ENCODE measurements at regions not wholly inside any gene's neighbourhood (a gene's known extent, or its start where the extent isn't known, plus 50 kb on each side); places are given as distances from the start of the nearest gene placed in this dataset.
"Not testable (repeated sequence)": the region's sequence is repeated elsewhere in the genome, so short reads cannot be mapped to it uniquely, and the experiment has no call there.

DNA sequence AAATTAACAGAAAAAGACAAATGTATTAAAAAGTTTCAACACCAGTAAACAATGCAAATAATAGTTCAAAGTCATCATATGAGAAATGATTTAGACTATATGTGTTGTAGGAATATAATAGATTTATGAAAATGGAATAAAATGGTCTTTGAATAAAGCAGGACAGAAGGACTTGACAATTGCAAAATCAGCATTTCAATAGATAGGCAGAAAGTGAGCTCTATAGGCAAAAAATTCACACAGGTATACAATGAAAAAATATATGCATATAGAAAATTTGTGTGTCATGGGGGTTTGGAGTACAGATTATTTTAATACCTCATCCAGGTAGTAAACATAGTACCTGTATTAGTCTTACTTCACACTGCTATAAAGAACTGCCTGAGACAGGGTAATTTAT, 571.1 kb upstream of the EYS start:
- Mint-ChIP-seq H3K4me3 (no peak overlapping the region), H3K4me1 (no peaks in the 10 kb centered on the region), H3K9me3 (peaks cover 6% of the 10 kb centered on the region), H3K27me3 (no peaks in the 10 kb centered on the region), H3K27ac (no peak overlapping the region), H3K36me3 (ENCODE audit: low read depth) (no peaks in the 10 kb centered on the region)
- DNase-seq, result no peak
- ChIA-PET POLR2A (no interaction called here), CTCF (no interaction called here)

DNA sequence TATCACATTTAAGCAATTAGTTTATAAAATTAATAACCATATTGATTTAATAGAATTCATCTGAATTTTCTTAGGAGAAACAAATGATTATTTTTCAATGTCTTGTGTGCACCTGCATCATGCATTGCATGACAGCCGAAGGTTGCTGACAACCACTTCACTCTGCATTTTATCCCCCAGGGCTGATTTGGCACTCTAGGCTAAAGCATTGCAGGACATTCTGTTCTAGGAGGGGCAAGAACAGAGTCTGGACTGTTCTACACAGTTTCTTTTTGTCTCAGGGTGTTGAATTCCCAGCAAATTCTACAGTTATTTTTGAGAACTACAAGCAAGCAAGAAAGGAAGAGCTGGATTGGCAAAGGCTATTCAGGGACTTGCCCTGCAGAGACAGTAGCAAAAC, 570.4 kb upstream of the EYS start:
- H3K4me1 Mint-ChIP-seq, result no peaks in the 10 kb centered on the region
- H3K27ac Mint-ChIP-seq, result no peak overlapping the region
- no peak for DNase-seq
- no peaks in the 10 kb centered on the region for H3K36me3 Mint-ChIP-seq (ENCODE audit: low read depth)
- no peak overlapping the region for H3K4me3 Mint-ChIP-seq
- H3K27me3 Mint-ChIP-seq, result no peaks in the 10 kb centered on the region
- ChIA-PET POLR2A (no interaction called here), CTCF (no interaction called here)
- peaks cover 6% of the 10 kb centered on the region for H3K9me3 Mint-ChIP-seq

DNA sequence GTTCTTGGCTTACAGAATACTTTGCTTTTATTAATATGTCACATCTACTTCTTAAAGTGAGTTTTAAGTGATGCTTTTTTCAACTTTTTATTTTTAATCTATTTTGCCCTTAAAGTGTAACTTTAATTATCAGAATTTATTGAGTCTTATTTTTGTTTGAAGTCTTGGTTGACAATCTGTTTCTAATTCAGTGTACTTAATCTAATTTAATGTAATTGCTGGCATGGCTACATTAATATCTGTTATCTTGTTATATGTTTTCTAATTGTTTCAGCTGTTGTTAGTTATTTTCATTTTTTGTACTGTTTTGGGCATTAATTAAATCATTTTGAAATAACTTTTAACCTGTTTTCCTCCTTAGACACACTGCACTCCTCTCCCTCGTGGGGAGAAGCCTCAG, 558.7 kb upstream of the EYS start:
- no peaks in the 10 kb centered on the region for H3K27me3 Mint-ChIP-seq
- POLR2A ChIA-PET, result no interaction called here
- H3K36me3 Mint-ChIP-seq (ENCODE audit: low read depth), result no peaks in the 10 kb centered on the region
- no peak for DNase-seq
- no peak overlapping the region for H3K4me3 Mint-ChIP-seq
- peaks cover 8% of the 10 kb centered on the region for H3K9me3 Mint-ChIP-seq
- CTCF ChIA-PET, result no interaction called here
- no peaks in the 10 kb centered on the region for H3K4me1 Mint-ChIP-seq
- no peak overlapping the region for H3K27ac Mint-ChIP-seq

DNA sequence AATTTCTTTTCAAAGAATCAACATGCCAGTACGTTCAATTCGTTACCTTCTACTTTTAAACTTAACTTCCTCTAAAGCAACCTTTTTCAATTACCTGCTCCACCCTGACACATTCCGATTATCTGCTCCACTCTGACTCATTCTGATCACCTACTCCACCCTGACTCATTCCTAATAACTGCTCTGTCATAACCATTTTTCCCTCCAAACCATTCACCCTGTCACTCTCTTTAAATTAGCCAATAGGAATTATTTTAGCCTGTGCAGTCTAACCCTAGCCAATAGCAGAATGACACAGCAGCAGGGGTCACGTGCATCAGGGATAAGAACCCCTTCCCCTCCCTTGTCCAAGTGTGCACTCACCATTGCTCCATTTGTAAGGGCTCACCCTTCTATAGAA, 557.4 kb upstream of the EYS start:
- CTCF ChIA-PET, result no interaction called here
- Mint-ChIP-seq H3K9me3 (peaks cover 13% of the 10 kb centered on the region), H3K4me3 (no peak overlapping the region), H3K36me3 (ENCODE audit: low read depth) (no peaks in the 10 kb centered on the region), H3K4me1 (no peaks in the 10 kb centered on the region), H3K27me3 (no peaks in the 10 kb centered on the region), H3K27ac (no peak overlapping the region)
- POLR2A ChIA-PET, result no interaction called here
- DNase-seq, result no peak

- H3K4me1 Mint-ChIP-seq; H3K27ac Mint-ChIP-seq; CTCF ChIA-PET; H3K27me3 Mint-ChIP-seq; H3K36me3 Mint-ChIP-seq (ENCODE audit: low read depth); POLR2A ChIA-PET; H3K4me3 Mint-ChIP-seq; DNase-seq: not testable (repeated sequence)
- H3K9me3 Mint-ChIP-seq, result peaks cover 20% of the 10 kb centered on the region
Observed at GRCh38 chr6:66258731-66259487, 551.9 kb upstream of the EYS start.

DNA sequence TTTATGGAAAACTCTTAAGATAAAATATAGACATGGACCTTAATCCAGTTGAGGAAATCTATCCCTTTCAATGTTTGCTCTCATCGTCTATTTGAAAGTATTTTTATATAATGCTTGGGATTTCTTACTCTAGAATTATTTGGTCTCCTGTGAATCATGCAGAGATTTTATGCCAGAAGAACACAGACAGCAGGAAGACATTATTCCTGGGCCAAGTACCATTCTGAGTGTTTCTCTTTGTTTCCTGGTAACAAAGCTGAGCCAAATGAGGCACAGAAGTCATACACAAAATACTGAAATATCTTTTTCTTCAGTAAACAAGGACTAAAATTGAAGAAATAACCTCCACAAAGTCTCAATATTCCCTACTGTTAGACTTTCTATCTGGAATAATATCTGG, 538.2 kb upstream of the EYS start:
- ChIA-PET POLR2A (no interaction called here), CTCF (no interaction called here)
- Mint-ChIP-seq H3K27ac (no peak overlapping the region), H3K4me3 (no peak overlapping the region), H3K36me3 (ENCODE audit: low read depth) (no peaks in the 10 kb centered on the region), H3K27me3 (no peaks in the 10 kb centered on the region), H3K4me1 (no peaks in the 10 kb centered on the region), H3K9me3 (peaks cover 8% of the 10 kb centered on the region)
- no peak for DNase-seq

- CTCF ChIA-PET, result no interaction called here
- Mint-ChIP-seq H3K9me3 (peaks cover 5% of the 10 kb centered on the region), H3K36me3 (ENCODE audit: low read depth) (no peaks in the 10 kb centered on the region), H3K27me3 (no peaks in the 10 kb centered on the region), H3K27ac (no peak overlapping the region), H3K4me1 (no peaks in the 10 kb centered on the region), H3K4me3 (no peak overlapping the region)
- POLR2A ChIA-PET, result no interaction called here
- no peak for DNase-seq
Observed at GRCh38 chr6:66238851-66239250, 531.8 kb upstream of the EYS start.

- no peak for DNase-seq
- Mint-ChIP-seq H3K4me3 (no peak overlapping the region), H3K27me3 (no peaks in the 10 kb centered on the region), H3K36me3 (ENCODE audit: low read depth) (no peaks in the 10 kb centered on the region), H3K27ac (no peak overlapping the region), H3K9me3 (no peaks in the 10 kb centered on the region), H3K4me1 (no peaks in the 10 kb centered on the region)
- CTCF ChIA-PET, result no interaction called here
- POLR2A ChIA-PET, result no interaction called here
Observed at GRCh38 chr6:66232890-66233289, 525.9 kb upstream of the EYS start.

DNA sequence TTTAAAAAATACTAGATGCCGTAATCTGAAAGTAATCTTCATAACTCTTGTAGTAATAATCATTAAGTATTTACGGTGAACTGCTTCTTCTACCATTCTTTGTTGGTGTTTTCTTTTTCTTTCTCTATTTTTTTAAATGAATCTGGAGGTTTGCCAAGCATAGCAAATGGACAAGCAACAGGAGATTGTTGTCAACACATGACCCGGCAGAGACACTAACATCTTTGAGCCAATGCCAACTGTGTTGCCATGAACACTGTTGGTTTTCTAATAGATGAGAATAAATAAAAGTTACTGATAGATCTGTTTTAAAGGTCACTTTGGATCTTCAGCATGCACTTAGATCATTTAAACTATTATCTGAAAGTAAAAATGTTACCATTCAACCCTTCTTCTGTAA, 523.6 kb upstream of the EYS start:
- Mint-ChIP-seq H3K27ac (no peak overlapping the region), H3K9me3 (no peaks in the 10 kb centered on the region), H3K4me1 (no peaks in the 10 kb centered on the region), H3K4me3 (no peak overlapping the region), H3K36me3 (ENCODE audit: low read depth) (no peaks in the 10 kb centered on the region), H3K27me3 (no peaks in the 10 kb centered on the region)
- ChIA-PET POLR2A (no interaction called here), CTCF (no interaction called here)
- no peak for DNase-seq

GRCh38 chr6:66226109-66226508, 519.1 kb upstream of the EYS start:
- ChIA-PET POLR2A (no interaction called here), CTCF (no interaction called here)
- Mint-ChIP-seq H3K27ac (no peak overlapping the region), H3K9me3 (no peaks in the 10 kb centered on the region), H3K27me3 (no peaks in the 10 kb centered on the region), H3K4me3 (no peak overlapping the region), H3K36me3 (ENCODE audit: low read depth) (no peaks in the 10 kb centered on the region), H3K4me1 (no peaks in the 10 kb centered on the region)
- DNase-seq, result no peak

DNA sequence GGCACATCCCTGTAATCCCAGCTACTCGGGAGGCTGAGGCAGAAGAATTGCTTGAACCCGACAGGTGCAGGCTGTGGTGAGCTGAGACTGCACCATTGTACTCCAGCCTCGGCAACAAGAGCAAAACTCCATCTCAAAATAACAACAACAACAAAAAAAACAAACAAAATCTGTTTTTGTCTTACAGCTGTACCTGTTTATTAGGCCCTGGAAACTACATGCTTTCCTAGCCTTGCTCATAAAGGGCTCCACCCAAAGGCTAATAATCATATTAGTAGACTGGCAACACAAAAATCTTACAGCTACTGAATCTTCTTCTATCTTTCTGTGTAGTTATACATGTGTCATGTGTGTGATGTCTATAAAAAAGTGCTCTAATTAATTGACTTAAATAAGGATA, 503.9 kb upstream of the EYS start:
- H3K9me3 Mint-ChIP-seq, result peaks cover 13% of the 10 kb centered on the region
- no peaks in the 10 kb centered on the region for H3K4me1 Mint-ChIP-seq
- ChIA-PET CTCF (no interaction called here), POLR2A (no interaction called here)
- H3K4me3 Mint-ChIP-seq, result no peak overlapping the region
- no peak overlapping the region for H3K27ac Mint-ChIP-seq
- H3K36me3 Mint-ChIP-seq (ENCODE audit: low read depth), result no peaks in the 10 kb centered on the region
- no peak for DNase-seq
- H3K27me3 Mint-ChIP-seq, result no peaks in the 10 kb centered on the region

GRCh38 chr6:66200390-66200789, 493.4 kb upstream of the EYS start:
- ChIA-PET POLR2A (no interaction called here), CTCF (no interaction called here)
- Mint-ChIP-seq H3K9me3 (peaks cover 2% of the 10 kb centered on the region), H3K4me3 (no peak overlapping the region), H3K27ac (no peak overlapping the region), H3K27me3 (no peaks in the 10 kb centered on the region), H3K4me1 (no peaks in the 10 kb centered on the region), H3K36me3 (ENCODE audit: low read depth) (no peaks in the 10 kb centered on the region)
- DNase-seq, result no peak

DNA sequence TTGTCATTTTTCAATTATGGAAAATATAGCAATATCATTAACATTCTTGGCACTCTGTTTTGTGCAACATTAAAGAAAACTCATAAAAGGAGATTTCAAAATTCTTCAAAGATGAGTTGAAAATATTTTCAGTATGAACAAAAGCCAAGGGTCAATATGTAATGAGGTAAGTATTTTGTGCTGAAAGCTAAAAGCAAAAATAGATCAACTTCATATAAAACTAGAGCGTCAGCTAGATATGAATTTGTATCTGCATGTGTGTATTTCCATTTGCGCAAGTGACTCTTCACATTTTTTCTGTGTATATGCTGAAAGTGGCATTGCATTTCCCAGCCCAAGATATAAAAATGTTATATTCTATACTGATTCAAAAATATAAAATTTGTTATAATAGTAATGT, 492.1 kb upstream of the EYS start:
- Mint-ChIP-seq H3K36me3 (ENCODE audit: low read depth) (no peaks in the 10 kb centered on the region), H3K4me3 (no peak overlapping the region), H3K27ac (no peak overlapping the region), H3K27me3 (no peaks in the 10 kb centered on the region), H3K9me3 (peaks cover 2% of the 10 kb centered on the region), H3K4me1 (no peaks in the 10 kb centered on the region)
- no peak for DNase-seq
- CTCF ChIA-PET, result no interaction called here
- POLR2A ChIA-PET, result no interaction called here

- H3K4me3 Mint-ChIP-seq, result no peak overlapping the region
- no peaks in the 10 kb centered on the region for H3K4me1 Mint-ChIP-seq
- H3K27ac Mint-ChIP-seq, result no peak overlapping the region
- H3K36me3 Mint-ChIP-seq (ENCODE audit: low read depth), result no peaks in the 10 kb centered on the region
- DNase-seq, result no peak
- H3K9me3 Mint-ChIP-seq, result peaks cover 2% of the 10 kb centered on the region
- H3K27me3 Mint-ChIP-seq, result no peaks in the 10 kb centered on the region
- CTCF ChIA-PET, result no interaction called here
- POLR2A ChIA-PET, result no interaction called here
Observed at GRCh38 chr6:66198062-66198624, 491.1 kb upstream of the EYS start.
